Common myeloid progenitor, CD34-positive (primary cell): ENCODE measurements at regions not wholly inside any gene's neighbourhood (a gene's known extent, or its start where the extent isn't known, plus 50 kb on each side); places are given as distances from the start of the nearest gene placed in this dataset.

Experiments used
- CTCF ChIA-PET: fragments of 350-600 bp; sonication (Branson Sonifier 250); formaldehyde crosslinking; loops from one replicate; lab custom pipeline; 2021; ENCODE audit warnings: antibody characterized with exemption; lab: Charles Lee
- POLR2A ChIA-PET: fragments of 350-600 bp; sonication (Branson Sonifier 250); formaldehyde crosslinking; loops from one replicate; lab custom pipeline; 2021; ENCODE audit warnings: antibody characterized with exemption; lab: Charles Lee
- DNase-seq, 3 donors: peaks; one replicate each; pipeline versions ENCODE4 v3.0.0 to v3.0.0-alpha.2; 2013
- H3K27ac ChIP-seq, 2 experiments: 1 replicate in 1 of 2; 2 replicates in 1 of 2; pipeline ENCODE4 v1.7.0; 2013; ENCODE audit warnings: inconsistent platforms in 2 of 2, low read length in 2 of 2, mild to moderate bottlenecking in 2 of 2, low read depth in 1 of 2, moderate library complexity in 1 of 2; ENCODE audit not compliant: severe bottlenecking in 2 of 2, insufficient read depth in 1 of 2, poor library complexity in 1 of 2
- H3K27me3 ChIP-seq, 5 experiments: replicated peaks in 2 of 5; 1 replicate in 3 of 5; 2 replicates in 2 of 5; pipeline versions ENCODE4 v1.6.1 to v1.7.0; 2013; ENCODE audit warnings: low read length in 4 of 5, mild to moderate bottlenecking in 2 of 5, moderate library complexity in 2 of 5, inconsistent platforms in 1 of 5; ENCODE audit not compliant: insufficient read depth in 5 of 5, control insufficient read depth in 4 of 5
- H3K36me3 ChIP-seq, 4 experiments: 1 replicate in 2 of 4; 2 replicates in 2 of 4; pipeline versions ENCODE4 v1.6.1 to v1.7.0; 2013; ENCODE audit warnings: low read length in 3 of 4, control low read depth in 1 of 4, mild to moderate bottlenecking in 1 of 4; ENCODE audit not compliant: control insufficient read depth in 4 of 4, insufficient read depth in 4 of 4
- H3K4me1 ChIP-seq, 4 experiments: 1 replicate in 3 of 4; 2 replicates in 1 of 4; pipeline versions ENCODE4 v1.6.1 to v1.7.1; 2013; ENCODE audit warnings: low read length in 3 of 4, mild to moderate bottlenecking in 3 of 4, control low read depth in 1 of 4, inconsistent platforms in 1 of 4, moderate library complexity in 1 of 4; ENCODE audit not compliant: control insufficient read depth in 4 of 4, insufficient read depth in 4 of 4; ENCODE audit errors: control extremely low read depth in 1 of 4
- H3K4me3 ChIP-seq, 7 experiments: 1 replicate in 4 of 7; 2 replicates in 3 of 7; pipeline versions ENCODE4 v1.5.1 to v1.7.0; 2013; ENCODE audit warnings: mild to moderate bottlenecking in 7 of 7, low read length in 6 of 7, moderate library complexity in 6 of 7, inconsistent platforms in 2 of 7, low read depth in 2 of 7, control low read depth in 1 of 7; ENCODE audit not compliant: insufficient read depth in 4 of 7, control insufficient read depth in 1 of 7; ENCODE audit errors: extremely low read depth in 1 of 7
- H3K9me3 ChIP-seq, 5 experiments: 1 replicate in 4 of 5; 2 replicates in 1 of 5; pipeline versions ENCODE4 v1.6.1 to v1.7.1; 2013; ENCODE audit warnings: low read length in 4 of 5, mild to moderate bottlenecking in 2 of 5, inconsistent platforms in 1 of 5, low read depth in 1 of 5, moderate library complexity in 1 of 5; ENCODE audit not compliant: control insufficient read depth in 4 of 5, insufficient read depth in 2 of 5; ENCODE audit errors: control extremely low read depth in 1 of 5
- WGBS: methylation state at CpG from one replicate; pipeline ENCODE4 v1.1.5; 2013; ENCODE audit not compliant: insufficient coverage; 5-methylcytosine and 5-hydroxymethylcytosine counted together

DNA sequence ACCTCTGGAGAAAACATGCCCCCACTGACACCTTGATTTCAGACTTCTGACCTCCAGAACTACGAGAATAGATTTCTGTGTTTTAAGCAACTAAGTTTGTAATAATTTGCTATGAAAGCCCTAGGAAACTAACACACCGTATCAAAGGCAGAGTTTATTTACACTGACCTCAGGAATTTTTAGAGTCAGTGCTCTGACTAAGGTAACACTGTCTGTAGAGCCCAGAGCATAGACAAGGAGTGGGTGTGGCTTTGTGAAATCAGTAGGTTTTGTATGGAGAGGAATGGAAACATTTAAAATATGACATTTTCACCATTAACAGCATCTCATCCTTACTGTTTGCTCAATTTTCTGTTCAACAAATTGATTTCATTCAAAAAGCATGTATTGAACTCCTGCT, 764.4 kb upstream of the PCDH10 start:
- CTCF ChIA-PET, result no interaction called here

GRCh38 chr4:132386130-132386529, 763.0 kb upstream of the PCDH10 start:
- H3K27ac ChIP-seq, result no peak overlapping the region
- ChIA-PET CTCF (no interaction called here), POLR2A (no interaction called here)
- H3K4me1 ChIP-seq, result no peaks in the 10 kb centered on the region
- DNase-seq, result no peak
- WGBS, result 93% methylated on average over 3 of the region's 3 CpGs
- no peak overlapping the region for H3K4me3 ChIP-seq
- H3K36me3 ChIP-seq, result no peaks in the 10 kb centered on the region
- no peaks in the 10 kb centered on the region for H3K9me3 ChIP-seq
- no peaks in the 10 kb centered on the region for H3K27me3 ChIP-seq

More for the DNA sequence above, 764.4 kb upstream of the PCDH10 start:
- H3K9me3 ChIP-seq, result no peaks in the 10 kb centered on the region
- POLR2A ChIA-PET, result no interaction called here
- H3K27ac ChIP-seq, result no peak overlapping the region
- 71% methylated on average over 2 of the region's 2 CpGs for WGBS
- no peak for DNase-seq
- no peak overlapping the region for H3K4me3 ChIP-seq
- H3K27me3 ChIP-seq, result no peaks in the 10 kb centered on the region
- H3K4me1 ChIP-seq, result no peaks in the 10 kb centered on the region
- no peaks in the 10 kb centered on the region for H3K36me3 ChIP-seq

- CTCF ChIA-PET, result no interaction called here
- POLR2A ChIA-PET, result no interaction called here
- WGBS, result no CpG with 5 or more reads among the region's 1 CpG
- no peaks in the 10 kb centered on the region for H3K4me1 ChIP-seq
- H3K4me3 ChIP-seq, result no peak overlapping the region
- H3K36me3 ChIP-seq, result no peaks in the 10 kb centered on the region
- H3K9me3 ChIP-seq, result no peaks in the 10 kb centered on the region
- DNase-seq, result no peak
- H3K27ac ChIP-seq, result no peak overlapping the region
- H3K27me3 ChIP-seq, result no peaks in the 10 kb centered on the region
Measured at GRCh38 chr4:132387060-132387459, 762.0 kb upstream of the PCDH10 start.

DNA sequence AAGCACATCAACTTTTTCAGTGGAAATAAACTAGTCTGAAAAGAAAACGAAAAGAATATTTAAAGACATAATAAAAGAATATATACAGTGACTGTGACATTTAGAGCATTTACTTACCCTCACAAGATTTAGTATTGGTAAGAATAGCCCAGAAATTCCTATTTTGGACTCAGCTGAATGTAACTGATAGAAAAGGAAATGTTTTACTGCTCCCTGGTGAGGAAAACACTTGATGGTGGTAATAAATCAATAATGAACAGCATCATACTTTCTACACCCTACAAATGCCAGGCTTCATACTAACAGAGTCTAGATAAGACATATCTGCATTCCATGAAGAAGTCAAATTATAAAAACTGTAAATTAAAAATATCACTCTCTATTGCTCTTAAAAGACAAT, 753.5 kb upstream of the PCDH10 start:
- H3K27ac ChIP-seq, result no peak overlapping the region
- no peaks in the 10 kb centered on the region for H3K36me3 ChIP-seq
- no peaks in the 10 kb centered on the region for H3K4me1 ChIP-seq
- H3K9me3 ChIP-seq, result no peaks in the 10 kb centered on the region
- CTCF ChIA-PET, result no interaction called here
- POLR2A ChIA-PET, result no interaction called here
- no CpG with 5 or more reads among the region's 1 CpG for WGBS
- no peak overlapping the region for H3K4me3 ChIP-seq
- H3K27me3 ChIP-seq, result no peaks in the 10 kb centered on the region
- no peak for DNase-seq

DNA sequence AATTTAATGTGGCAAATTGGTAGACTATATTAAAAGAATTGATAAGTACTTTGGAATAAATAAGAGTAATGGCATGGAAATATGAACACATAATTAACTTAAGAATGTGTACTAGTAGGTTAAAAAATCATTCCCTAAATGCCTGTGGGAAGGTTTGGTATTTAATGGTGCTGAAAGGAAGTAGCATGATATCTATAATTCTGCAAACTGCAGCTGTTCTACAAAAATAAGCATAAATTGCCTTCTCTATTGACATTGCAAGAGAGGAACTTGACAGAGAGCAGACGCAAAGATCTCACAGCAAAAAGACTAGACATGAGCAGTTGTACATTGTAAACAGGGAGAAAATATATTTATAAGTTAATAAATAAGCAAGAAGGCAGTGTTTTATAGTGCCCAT, 752.5 kb upstream of the PCDH10 start:
- H3K4me1 ChIP-seq, result no peaks in the 10 kb centered on the region
- WGBS, result no CpG with 5 or more reads among the region's 1 CpG
- no peak overlapping the region for H3K4me3 ChIP-seq
- ChIA-PET CTCF (no interaction called here), POLR2A (interaction anchor here (0.6 kb wide), 1 partner anchor 42 kb away, joined by 3 read pairs; no protein-coding TSS in a partner anchor)
- H3K9me3 ChIP-seq, result no peaks in the 10 kb centered on the region
- H3K27ac ChIP-seq, result no peak overlapping the region
- no peak for DNase-seq
- no peaks in the 10 kb centered on the region for H3K27me3 ChIP-seq
- H3K36me3 ChIP-seq, result no peaks in the 10 kb centered on the region

DNA sequence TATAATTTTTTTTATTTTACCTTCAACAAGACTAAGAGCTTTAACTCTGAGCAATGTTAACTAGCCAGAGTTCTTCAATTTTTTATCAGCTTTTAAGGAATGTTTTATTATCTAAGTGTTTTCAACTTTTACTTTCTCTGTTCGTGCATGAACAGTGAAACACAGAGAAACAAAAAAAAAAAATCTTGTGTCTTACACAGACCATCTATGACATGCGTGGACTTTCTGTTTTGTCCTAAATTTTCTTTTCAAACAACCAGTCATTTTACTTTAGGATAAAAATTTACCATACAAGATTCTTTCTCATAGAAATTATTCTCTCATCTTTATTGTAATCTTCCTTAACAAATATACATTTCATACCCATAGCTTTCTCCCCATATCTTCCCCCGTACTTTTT, 731.9 kb upstream of the PCDH10 start:
- no peak overlapping the region for H3K4me3 ChIP-seq
- CTCF ChIA-PET, result no interaction called here
- no CpG with 5 or more reads among the region's 3 CpGs for WGBS
- H3K9me3 ChIP-seq, result peaks cover 0 to 9% (median 3%) of the 10 kb centered on the region in 5 experiments
- no peaks in the 10 kb centered on the region for H3K27me3 ChIP-seq
- POLR2A ChIA-PET, result no interaction called here
- no peaks in the 10 kb centered on the region for H3K36me3 ChIP-seq
- no peak for DNase-seq
- no peak overlapping the region for H3K27ac ChIP-seq
- H3K4me1 ChIP-seq, result no peaks in the 10 kb centered on the region

DNA sequence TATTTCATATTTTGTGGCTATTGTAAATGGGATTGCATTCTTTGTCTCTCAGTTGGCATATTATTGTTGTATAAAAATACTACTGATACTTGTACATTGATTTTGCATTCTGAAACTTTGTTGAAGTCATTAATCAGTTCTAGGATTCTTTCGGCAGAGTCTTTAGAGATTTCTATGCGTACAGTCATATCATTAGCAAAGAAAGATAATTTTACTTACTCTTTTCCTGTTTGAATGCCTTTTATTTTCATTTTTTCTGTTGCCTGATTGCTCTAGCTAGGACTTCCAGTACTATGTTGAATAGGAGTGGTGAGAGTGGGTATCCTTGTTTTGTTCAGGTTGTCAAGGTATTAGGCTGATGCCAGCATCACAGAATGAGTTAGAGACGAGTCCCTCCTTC, 722.0 kb upstream of the PCDH10 start:
- Histone ChIP-seq H3K4me1 (no peaks in the 10 kb centered on the region), H3K36me3 (no peaks in the 10 kb centered on the region), H3K27me3 (no peaks in the 10 kb centered on the region), H3K4me3 (no peak overlapping the region), H3K27ac (no peak overlapping the region), H3K9me3 (peaks cover 0 to 1% (median 0%) of the 10 kb centered on the region in 5 experiments)
- DNase-seq, result no peak
- WGBS, result 88% methylated on average over 2 of the region's 3 CpGs
- ChIA-PET POLR2A (no interaction called here), CTCF (no interaction called here)
